ENCODE measurements at regions not wholly inside any gene's neighbourhood (a gene's known extent, or its start where the extent isn't known, plus 50 kb on each side); places are given as distances from the start of the nearest gene placed in this dataset.

DNA sequence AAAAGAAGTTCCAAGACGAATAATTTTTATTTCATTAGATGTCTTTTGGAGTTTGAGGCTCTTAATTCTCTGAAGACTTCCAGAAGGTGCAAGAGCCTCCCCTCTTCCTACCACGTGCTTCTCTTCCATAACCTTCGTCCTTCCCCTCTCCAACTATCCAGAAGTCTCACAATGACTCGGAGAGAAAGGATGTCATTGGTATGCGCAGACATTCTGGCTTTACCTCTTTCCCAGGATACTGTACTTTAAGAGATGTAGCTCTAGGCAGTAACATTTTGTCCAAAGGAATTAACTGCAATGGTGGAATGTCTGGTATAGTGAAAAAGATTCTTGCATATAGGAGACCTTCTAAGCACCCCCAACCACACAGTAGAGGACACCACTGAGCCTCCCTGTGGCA lies 249.0 kb upstream of the OSR1 start:
- TF ChIP-seq POLR2AphosphoS5 (IDR thresholded peaks at IDR 0.05; ENCODE audit: low read depth, low read length) (no peak), SIN3A (IDR thresholded peaks at IDR 0.05; ENCODE audit: borderline replicate concordance, insufficient read depth, low read length) (no peak), TAF1 (IDR thresholded peaks at IDR 0.05; ENCODE audit: borderline replicate concordance, insufficient read depth, low read length) (no peak), FOXP2 (optimal IDR thresholded peaks at IDR 0.05; ENCODE audit: borderline replicate concordance, extremely low read depth, extremely low read length, insufficient read depth) (no peak)
- TF ChIP-seq, protein P1, sequence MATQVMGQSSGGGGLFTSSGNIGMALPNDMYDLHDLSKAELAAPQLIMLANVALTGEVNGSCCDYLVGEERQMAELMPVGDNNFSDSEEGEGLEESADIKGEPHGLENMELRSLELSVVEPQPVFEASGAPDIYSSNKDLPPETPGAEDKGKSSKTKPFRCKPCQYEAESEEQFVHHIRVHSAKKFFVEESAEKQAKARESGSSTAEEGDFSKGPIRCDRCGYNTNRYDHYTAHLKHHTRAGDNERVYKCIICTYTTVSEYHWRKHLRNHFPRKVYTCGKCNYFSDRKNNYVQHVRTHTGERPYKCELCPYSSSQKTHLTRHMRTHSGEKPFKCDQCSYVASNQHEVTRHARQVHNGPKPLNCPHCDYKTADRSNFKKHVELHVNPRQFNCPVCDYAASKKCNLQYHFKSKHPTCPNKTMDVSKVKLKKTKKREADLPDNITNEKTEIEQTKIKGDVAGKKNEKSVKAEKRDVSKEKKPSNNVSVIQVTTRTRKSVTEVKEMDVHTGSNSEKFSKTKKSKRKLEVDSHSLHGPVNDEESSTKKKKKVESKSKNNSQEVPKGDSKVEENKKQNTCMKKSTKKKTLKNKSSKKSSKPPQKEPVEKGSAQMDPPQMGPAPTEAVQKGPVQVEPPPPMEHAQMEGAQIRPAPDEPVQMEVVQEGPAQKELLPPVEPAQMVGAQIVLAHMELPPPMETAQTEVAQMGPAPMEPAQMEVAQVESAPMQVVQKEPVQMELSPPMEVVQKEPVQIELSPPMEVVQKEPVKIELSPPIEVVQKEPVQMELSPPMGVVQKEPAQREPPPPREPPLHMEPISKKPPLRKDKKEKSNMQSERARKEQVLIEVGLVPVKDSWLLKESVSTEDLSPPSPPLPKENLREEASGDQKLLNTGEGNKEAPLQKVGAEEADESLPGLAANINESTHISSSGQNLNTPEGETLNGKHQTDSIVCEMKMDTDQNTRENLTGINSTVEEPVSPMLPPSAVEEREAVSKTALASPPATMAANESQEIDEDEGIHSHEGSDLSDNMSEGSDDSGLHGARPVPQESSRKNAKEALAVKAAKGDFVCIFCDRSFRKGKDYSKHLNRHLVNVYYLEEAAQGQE (IDR thresholded peaks at IDR 0.05; ENCODE audit: insufficient read depth in 1 of 2, low read depth in 2 of 2, low read length in 2 of 2) = no peak

DNA sequence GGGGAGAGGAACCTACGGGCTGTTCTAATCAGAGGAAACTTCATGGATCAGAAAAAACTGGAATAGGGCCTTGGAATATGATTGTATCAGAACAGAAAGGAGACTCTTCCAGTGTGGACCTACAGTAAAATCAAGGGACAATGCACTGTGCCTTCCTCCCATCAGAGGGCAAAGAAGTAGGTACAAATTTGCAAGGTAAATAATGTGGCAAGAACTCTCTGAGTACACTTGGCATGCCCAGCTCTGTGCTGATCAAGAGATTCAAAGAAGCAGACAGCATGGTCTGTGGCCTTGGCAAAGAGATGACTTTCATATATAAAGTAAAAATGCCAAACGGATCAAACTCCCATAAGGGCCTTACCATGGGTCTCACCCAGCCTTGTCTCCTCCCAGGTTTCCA lies 242.6 kb upstream of the OSR1 start:
- TF ChIP-seq FOXP2 (optimal IDR thresholded peaks at IDR 0.05; ENCODE audit: borderline replicate concordance, extremely low read depth, extremely low read length, insufficient read depth) (no peak), POLR2AphosphoS5 (IDR thresholded peaks at IDR 0.05; ENCODE audit: low read depth, low read length) (no peak)

DNA sequence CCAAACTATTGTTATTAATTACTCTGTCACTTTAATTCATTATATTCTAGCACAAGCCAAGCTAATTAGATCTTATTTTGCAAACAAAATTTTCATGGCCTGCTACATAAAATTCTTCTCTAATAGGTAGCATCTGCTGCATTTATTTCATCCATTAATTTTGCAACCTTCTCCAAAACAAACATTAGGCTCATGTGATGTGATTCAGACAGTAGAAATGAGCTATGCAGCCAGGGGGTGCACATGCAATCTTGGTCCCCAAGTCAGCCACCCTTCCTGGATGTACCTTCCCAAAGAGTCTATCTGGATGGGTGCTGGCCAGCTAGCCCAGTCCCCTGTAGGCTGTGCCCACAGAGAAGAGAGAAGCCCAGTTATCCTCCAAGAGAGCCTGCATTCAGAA lies 242.1 kb upstream of the OSR1 start:
- TF ChIP-seq SIN3A (IDR thresholded peaks at IDR 0.05; ENCODE audit: borderline replicate concordance, insufficient read depth, low read length) (no peak), TAF1 (IDR thresholded peaks at IDR 0.05; ENCODE audit: borderline replicate concordance, insufficient read depth, low read length) (no peak), FOXP2 (optimal IDR thresholded peaks at IDR 0.05; ENCODE audit: borderline replicate concordance, extremely low read depth, extremely low read length, insufficient read depth) (no peak), POLR2AphosphoS5 (IDR thresholded peaks at IDR 0.05; ENCODE audit: low read depth, low read length) (no peak)
- TF ChIP-seq, protein P1 (IDR thresholded peaks at IDR 0.05; ENCODE audit: insufficient read depth in 1 of 2, low read depth in 2 of 2, low read length in 2 of 2) = no peak

DNA sequence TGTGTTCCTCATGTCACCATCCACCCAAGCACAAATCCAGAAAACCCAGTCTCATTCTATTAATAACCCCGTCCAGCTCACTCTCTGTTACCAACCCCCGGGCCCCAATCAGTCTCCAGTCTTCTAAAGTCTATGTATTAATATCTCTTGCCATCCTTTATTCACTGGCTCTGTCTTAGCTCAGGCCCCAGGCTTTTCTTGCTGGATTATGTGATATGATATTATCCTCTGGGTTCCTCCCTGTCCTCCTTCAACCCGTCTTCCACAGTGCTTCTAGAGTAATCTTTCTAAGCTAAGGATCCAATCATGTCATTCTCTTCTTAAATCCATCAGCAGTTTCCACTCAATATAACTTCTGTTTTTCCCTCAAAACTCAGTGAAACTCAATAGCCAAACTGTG lies 240.5 kb upstream of the OSR1 start:
- no peak for TF ChIP-seq FOXP2 (optimal IDR thresholded peaks at IDR 0.05; ENCODE audit: borderline replicate concordance, extremely low read depth, extremely low read length, insufficient read depth)
- TF ChIP-seq, protein P1 (IDR thresholded peaks at IDR 0.05; ENCODE audit: insufficient read depth in 1 of 2, low read depth in 2 of 2, low read length in 2 of 2) = no peak
- no peak for TF ChIP-seq POLR2AphosphoS5 (IDR thresholded peaks at IDR 0.05; ENCODE audit: low read depth, low read length)
- no peak for TF ChIP-seq TAF1 (IDR thresholded peaks at IDR 0.05; ENCODE audit: borderline replicate concordance, insufficient read depth, low read length)
- no peak for TF ChIP-seq SIN3A (IDR thresholded peaks at IDR 0.05; ENCODE audit: borderline replicate concordance, insufficient read depth, low read length)

DNA sequence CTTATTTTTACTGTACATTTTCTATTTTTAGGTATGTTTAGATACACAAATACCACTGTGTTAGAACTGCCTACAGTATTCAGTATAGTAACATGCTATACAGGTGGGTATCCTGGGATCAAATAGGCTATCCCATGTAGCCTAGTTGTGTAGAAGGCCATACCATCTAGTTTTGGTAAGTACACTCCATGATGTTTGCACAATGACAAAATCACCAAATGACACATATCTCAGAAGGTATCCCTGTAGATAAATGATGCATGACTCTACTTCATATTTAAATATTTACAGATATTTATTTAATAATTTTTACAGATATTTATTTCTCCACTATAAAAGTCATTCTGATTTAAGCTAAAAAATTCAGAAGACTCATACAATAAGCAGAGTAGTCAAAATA lies 233.8 kb upstream of the OSR1 start:
- TF ChIP-seq, protein P1 (IDR thresholded peaks at IDR 0.05; ENCODE audit: insufficient read depth in 1 of 2, low read depth in 2 of 2, low read length in 2 of 2) = no peak
- TF ChIP-seq TAF1 (IDR thresholded peaks at IDR 0.05; ENCODE audit: borderline replicate concordance, insufficient read depth, low read length) (no peak), FOXP2 (optimal IDR thresholded peaks at IDR 0.05; ENCODE audit: borderline replicate concordance, extremely low read depth, extremely low read length, insufficient read depth) (no peak), SIN3A (IDR thresholded peaks at IDR 0.05; ENCODE audit: borderline replicate concordance, insufficient read depth, low read length) (no peak), POLR2AphosphoS5 (IDR thresholded peaks at IDR 0.05; ENCODE audit: low read depth, low read length) (no peak)

All from PFSK-1 (cell line).